ENCODE measurements at regions not wholly inside any gene's neighbourhood (a gene's known extent, or its start where the extent isn't known, plus 50 kb on each side); places are given as distances from the start of the nearest gene placed in this dataset.

DNA sequence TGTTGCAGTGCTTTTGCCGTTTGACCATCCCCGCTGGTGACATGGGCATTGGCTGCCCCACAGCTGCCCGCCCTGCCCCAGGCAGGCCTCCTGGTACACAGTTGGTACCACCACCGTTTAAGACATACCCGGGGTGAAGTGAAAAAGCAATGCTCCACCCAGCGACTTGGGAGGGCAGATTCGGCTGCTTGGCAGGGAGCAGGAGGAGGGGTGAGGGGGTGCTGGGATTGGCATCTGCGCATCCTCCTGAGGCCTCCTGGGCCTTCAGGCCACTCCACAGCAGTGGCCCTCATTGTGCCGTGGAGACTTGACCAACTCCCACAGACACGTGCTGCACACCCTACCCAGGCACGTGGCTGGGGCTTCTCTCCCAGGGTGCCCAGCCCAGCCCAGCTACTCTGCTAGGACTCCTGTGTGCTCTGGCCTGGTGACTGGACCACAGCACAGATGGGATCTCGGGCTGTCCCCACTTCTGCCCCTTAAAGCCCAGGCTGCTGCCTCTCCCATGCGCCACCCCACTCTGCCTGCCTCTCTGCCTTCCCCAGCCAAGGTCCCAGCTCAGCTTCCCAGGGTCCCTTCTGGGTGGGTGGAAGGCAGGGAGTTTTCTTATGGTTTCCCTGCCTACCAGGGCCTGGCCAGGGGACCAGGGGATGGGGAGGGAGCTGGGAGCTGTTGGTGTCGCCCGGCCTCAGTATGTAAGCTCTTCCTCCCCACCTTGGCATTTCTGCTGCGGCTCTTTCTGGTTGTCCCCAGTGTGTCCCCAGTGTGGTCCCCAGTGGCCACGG, 157.0 kb upstream of the HS6ST1 start:
- DNase-seq = no peak

DNA sequence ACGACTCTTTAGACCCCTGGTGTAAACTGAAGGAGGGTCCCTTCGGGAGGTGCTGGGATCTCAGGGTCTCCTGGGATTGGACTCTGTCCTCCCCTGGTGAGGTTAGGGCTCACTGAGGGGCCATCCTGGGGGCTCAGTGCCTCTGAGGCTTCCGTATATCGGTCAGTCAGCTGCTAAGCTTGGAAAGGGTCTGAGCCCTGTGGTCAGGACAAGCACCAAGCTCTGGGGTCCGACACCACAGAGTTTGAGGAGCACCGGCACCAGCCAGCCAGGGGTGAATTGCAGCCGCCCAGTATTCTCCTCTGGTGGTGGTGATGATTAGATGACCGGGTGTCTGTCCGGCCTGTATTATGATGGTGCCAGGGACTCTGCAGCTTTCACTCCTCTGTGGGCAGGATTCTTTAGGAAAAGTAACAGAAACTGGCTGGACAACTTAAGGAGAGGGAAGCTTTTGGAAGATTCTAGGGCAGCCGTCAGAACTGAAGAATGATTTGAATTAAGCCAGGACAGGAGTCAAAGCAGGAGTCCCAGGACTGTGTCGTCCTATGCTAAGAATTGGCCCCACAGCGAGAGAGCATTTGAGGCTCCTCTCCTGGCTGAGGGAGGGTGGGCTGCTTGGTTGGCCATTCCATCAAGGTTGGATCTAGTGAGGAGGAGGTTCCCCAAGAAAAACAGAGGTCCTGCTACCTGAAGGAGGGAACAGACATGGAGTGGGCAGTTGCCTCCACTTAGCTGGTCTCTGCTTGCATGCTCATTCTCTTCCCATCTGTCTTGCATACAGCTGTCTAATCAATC, 158.6 kb upstream of the HS6ST1 start:
- DNase-seq = no peak

DNA sequence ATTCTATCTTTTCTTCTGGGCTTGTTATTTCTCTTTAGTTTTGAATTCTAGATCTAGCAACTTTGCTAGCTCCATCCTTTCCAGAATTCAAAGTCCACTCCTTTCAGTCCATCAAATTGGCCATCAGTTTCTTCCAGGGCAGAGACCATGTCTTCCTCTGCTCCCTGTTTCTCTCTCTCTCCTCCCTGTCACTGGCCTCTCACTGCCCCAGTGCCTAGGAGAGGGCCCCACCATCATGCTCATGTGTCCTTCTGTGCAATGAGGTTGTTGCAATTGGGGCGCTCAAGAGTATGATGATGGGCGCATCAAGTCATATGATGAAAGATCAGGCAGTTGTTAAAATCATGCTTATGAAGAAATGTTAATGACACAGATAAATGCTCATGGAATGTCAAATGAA, 159.2 kb upstream of the HS6ST1 start:
- DNase-seq = no peak

DNA sequence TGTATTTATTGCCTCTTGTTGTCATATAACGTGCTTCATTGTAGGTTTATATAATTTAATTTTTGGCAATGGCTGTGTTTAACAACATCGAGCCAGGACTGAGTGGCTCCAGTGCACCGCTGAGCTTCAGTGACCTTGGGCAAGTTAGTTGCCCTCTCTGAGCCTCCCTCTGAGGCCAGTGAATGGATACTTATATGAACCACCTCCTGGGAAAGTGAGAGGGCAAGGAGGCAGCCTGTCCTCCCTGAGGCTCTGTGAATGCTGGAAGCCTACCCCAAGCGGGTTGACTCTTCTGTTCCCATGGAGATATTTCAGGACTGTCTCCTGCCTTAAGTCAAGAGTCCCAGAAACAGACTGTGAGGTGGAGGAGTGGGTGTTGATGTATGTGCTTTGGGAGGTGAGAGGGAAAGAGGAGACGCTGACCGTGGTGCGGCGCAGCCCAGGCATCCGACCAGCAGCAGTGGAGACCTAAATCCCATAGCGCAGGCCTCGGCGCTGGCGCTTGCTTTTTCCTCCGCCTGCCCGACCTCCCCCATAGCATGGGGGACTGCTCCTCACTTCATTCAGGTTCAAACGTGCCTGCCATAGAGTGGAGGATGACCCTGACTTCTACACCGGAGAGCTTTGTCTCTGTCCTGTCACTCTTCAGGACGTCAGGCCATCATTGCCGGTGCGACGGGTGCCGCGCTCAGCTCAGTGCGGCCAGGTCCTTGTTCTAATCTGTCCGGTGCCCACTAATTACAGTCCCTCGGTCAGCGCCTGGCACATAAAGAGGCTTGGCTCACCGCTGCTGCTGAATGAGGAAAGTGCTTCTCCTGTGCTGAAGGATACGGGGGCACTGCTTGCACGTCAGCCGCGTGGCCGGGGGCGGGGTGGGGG, 167.3 kb upstream of the HS6ST1 start:
- DNase-seq = no peak

DNA sequence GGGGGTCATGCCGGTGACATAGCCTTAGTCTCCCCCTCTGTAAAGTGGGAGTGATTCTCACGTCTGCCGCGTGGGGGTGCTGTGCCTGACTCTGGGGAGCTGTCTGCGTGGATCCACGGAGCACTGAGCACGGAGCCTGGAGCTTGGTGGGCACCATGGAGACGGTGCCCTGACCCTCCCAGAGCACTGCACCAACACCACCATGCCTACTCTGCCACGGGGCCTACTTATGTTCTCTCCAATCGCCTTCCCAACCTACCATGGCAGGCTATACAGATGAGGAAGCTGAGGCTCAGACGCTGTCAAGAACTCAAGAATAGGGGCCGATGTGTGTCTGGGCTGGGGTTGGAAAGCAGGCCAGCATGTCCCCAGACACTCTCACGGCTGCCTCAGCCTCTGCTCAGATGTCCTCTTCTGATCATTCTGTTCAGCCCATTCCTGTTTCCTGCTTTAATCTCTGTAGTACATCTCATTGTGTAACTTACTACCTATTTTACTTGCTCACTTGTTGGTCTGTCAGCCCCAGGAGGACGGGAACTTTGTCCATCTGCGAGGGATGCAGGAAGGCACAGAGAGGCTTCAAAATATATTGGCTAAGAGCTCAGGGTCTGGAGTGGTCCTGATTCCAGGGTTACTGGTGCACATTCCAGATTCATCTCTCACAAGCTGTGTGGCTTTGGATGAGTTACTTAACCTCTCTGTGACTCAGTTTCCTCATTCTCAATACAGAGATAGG, 168.1 kb upstream of the HS6ST1 start:
- DNase-seq = no peak

DNA sequence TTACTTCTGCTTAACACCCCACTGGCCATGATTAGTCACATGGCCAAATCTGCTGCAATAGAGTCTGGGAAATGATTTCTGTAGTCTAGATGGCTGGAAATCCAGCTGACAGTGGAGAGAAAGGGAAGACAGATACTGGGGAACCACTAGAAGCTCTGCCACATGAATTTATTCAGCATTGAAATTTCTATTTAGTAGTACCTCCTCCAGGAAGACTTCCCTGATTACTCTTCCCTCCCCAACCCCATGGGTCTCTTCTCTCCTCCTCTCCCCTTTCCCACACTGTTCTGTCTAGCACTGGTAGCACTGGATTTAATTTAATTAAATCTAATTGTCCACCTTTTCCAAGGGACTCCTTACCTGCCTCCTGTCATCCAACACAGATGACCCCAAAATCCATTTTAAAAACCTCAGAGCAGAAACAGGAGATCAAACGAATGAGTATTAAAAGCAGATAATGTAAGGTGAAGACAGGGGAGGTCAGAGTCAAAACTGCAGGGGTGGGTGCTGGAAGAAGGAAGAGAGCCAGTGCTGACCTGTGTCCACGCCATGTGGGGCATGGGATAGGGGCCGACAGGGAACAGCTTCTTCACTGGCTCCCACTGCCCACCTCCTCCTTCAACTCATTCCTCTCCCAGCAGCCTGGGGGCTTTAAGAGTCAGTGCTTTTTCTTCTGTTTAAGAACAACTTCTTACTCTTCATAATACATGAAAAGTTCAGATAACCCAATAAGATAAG, 169.2 kb upstream of the HS6ST1 start:
- DNase-seq = no peak

DNA sequence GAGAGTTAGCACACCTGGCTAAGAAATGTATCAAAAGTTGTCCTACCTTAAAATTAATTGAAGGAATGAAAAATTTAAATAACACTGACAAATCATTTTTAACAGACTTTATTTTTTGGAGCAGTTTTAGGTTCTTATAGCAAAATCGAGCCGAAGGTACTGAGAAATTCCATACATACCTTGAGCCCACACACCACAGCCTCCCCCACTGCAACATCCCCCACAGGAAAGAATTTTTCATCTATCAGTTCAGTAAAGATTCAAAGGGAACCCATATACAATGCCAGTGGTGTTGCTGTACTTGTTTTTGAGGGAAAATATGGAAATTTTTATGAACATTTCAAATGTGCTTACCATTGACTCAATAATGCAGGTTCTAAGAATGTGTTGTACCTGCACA, 169.8 kb upstream of the HS6ST1 start:
- no peak for DNase-seq

DNA sequence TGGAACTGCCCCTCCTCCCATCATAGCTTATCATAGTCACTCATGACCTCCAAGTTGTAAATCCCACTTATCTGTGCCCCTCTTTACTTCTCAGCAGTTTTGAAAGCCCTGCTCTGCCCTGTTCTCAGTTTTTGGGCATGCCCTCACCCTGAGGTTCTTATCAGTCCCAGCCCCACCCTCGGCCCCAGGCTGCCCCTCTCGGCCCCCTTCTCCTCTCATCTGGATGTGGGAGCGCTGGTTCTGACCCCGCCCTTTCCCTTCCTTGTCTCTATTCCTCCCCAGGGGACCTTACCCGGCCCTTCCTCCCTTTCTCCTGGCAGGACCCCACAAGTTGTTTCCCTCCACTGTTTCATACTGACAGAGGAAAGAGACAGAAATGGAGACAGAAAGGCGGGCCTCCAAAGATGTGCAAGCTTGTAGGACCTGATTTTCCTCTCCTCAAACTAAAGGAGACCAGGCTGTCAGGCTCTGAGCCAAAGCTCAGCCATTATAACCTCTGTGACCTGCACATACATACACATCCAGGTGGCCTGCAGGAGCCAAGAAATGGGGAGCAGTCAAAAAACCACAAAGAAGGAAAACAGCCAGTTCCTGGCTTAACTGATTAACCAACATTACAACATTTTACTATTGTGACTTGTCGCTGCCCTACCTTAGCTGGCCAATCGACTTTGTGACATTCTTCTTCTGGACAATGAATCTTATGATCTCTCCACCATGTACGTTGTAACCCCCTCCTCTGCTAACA, 171.0 kb upstream of the HS6ST1 start:
- no peak for DNase-seq

DNA sequence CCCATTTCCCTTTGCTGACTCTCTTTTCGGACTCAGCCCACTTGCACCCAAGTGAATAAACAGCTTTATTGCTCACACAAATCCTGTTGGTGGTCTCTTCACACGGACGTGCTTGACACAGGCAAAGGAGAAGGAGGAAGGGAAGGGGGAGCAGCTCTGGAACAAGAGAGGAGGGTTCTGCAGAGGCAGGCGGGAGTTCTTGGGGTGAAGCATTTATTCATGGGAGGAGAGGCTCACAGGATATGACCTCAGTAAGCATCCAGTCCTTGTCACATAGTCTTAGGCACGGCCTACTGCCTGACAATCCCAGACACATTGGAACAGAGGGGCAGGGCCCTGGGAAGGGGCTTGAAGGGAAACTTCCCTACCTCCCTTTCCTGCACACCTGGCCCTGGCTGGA, 171.7 kb upstream of the HS6ST1 start:
- DNase-seq = no peak

DNA sequence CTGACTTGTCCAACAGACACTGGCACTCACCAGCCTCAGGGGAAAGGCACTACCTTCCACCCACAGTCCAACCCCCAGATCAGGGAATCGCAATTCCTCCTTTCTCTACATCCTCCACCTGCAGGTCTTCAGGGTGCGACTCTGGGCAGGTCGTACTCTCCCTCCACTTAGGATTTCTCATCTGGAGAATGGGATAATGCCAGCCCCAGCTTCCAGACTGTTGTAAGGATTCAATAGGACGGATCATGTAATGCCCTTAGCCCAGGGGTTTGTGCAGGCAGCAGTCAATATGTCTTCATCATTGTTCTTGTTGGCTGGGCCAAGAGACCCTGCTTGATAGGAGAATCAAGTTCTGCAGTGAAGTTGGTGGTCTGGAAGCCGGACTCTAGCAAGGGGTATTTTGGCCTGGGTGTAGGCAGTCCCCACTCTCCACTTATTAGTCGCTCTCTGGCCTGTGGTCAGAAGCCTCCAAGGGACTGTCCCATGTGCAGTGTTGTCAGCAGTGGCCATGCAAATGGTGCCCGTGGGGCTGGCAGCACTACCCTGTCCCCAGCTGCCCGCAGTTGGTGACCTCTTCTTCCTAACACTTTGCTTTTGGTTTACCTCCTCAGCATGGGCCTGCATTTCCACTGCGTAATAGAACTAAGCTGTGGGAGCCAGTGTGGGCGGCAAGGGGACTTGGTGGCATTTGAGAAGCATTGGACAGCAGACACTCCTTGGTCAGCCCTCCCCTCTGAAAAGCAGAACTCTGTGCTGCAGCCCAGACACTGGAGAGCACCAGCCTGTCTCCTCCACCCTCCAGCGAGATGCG, 172.4 kb upstream of the HS6ST1 start:
- no peak for DNase-seq

DNA sequence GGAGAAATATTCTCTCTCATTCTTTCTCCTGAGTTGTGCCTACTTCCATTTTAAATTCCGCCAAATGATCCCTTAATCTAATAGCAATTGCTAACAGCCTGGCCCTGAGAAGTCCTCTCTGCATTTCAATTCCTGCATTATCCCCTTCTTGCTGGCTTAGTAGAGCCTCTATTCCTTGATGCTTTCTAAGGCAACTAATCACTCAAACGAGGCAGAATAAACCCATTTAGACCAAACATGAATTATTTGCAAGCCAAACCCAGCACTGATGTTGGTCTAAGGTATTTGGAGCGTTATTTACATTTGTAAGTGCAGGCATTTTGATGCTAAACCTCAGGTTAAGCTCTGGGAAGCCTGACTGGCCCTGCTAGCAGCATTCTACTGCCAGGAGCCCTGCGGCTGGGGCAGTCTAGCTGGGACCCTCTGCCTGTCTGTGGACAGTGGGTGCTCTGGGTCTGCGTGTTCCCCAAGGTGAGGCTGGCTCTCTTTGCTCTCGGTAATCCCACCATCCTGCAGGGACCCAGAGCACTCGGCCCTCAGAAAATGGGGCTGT, 173.1 kb upstream of the HS6ST1 start:
- no peak for DNase-seq

DNA sequence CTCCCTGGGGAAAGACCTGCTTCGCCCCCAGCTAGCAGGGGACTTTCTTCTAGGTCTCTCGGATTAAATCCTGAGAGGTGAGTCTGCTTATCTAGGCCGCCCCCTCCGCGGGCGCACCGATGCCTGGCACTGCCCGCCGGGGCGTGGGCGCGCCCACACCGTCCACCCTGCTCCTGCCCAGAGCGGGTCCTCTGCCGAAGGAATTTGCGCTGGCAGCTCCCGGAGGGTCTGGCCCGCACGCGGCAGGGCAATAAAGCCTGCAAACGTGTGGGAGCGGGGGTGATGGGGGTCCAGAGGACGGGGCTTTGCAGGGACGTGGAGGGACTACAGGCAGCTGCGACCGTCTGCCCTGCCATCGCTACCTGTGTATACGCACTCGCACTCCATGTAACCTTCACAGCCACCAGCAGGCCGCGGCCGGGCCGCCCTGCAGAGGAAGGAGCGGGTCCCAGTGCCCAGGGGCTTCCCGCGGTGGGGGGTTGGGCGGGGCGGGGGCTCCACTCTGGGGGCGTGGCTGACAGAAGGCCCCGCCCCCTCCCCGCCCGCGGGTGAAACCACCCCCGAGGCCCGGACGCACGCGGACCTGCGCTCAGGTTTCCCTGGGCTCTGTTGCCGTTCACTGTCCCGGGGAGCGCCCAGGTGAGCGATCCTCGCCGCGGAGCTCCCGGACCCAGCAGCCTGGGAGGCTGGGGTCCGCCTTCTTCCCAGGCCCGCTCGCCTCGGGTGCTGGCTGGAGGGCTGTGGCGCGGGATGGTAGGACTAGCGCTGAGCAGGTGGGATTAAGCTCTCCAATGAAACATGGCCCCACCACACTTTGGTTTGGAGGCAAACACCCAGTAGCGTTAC, 174.5 kb upstream of the HS6ST1 start:
- DNase-seq = no peak

DNA sequence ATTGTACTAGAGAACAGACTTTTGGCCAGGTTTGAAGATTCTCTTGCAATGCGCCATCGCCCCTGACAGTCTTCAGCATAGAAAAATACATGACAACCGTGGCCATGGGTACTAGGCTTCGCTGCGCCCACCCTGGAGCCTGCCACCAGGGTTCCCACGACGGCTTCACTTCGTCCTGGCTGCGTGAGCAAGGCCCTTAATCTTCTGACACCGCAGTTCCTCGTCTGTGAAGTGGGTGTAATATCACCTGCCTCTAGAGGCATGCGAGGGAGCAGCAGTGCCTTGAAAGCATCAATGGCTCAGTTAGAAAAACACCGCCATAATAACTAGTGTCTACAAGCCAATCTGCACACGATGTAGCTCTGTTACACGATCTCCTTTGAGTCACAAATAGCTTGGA, 175.2 kb upstream of the HS6ST1 start:
- DNase-seq = no peak

DNA sequence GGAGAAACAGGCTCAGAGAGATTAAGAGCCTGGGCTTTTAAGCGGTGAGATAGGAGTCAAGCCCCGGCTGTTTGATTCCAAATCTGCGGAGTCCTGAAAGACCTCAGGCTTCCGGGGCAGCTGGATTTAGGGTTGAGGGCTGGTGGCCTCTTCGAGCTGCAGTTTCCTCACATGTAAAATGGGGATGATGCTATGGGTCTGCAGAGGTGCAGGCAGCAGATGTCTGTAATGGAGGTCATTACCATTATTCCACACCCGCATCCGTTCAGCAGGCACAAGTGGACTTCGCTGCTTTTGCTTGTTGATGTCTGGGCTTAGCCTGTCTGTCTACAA, 175.6 kb upstream of the HS6ST1 start:
- no peak for DNase-seq

DNA sequence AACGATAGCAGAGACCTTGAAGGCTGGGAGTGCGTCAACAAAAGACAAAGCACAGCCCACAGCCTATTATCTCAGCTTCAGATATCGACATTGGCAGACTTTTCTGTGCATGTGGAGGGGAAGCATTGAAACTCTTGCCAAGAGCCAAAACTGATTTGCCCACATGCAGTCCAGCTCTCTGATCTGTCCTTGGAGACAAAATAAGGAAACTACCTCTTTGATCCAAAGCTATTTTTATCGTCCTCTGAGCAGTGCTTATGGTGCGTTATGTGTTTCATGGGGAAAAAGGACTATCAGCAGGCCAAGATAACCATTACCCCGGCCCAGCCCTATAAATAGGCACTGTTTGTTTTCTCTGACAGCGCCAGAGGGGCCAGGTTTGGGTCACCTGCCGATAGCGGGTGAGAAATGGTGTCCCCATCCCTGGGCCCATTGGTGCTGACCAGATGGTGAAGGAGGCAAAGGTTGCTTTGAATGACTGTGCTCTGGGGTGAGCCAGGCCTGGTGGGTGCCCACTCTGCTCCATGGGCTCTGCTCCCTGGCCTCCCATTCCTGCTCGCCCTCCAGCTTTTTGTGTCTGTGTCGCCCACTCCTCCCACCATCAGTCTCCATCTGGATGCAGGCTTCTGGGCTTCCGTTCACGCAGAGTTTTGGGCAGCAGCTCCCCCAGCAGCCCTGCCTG, 176.1 kb upstream of the HS6ST1 start:
- no peak for DNase-seq

DNA sequence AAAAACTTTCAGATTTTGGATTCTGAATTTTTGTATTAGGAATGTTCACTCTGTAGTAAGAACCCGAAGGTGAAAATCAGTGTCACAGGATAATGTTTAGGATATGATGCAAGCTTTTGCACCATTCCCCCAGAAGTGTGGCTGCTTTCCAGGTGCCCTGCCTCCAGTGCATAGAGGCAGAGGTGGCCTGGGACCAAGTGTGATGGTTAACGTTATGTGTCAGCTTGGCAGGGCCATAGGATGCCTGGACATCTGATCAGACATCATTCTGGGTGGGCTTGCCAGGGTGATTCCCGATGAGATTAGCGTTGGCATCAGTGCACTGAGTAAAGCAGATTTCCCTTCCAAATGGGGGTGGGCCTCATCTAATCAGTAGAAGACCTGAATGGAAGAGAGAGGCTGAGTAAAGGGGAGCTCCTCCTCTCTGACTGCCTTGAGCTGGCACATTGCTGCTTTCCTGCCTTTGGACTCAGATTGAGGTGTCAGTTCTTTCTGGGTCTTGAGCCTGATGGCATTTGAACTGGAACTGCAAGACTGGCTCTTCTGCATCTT, 177.4 kb upstream of the HS6ST1 start:
- no peak for DNase-seq

DNA sequence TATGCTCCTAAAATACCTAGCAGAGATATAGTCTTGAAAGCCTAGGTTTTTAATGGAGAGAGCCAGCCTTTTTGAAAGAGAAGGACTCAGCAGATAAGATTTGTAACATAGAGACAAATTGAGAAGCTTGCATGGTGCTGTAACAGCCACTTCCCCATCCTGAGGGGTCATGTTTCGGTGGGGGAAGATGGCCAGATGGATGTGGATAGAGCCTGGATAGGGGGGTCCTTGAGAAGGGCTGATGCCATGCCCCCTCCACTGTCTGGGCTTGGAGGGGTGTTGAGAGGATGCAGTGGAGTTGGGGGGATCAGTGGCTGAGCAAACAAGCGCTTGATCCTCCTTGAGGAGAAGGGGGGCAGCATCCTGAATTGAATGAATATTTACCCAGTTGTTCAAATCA, 178.0 kb upstream of the HS6ST1 start:
- DNase-seq = no peak

DNA sequence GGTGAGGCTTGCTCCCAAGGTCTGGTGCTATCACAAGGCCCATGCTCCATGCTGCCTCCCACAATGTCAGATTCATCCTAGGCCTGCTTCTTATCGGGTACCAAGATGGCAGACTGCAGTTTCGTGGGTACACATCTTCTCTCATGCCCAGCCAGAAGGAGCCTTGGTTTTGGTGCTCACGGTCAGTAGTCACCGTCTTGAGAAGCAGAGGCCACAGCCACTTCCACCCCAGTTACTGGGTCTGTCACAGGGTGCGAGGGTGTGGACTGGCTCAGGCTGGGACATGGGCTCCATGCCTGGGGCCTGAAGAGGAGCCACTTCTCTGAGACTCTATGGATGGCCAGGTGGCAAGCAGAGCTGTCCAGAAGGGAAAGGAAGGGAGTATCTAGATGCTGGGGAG, 178.8 kb upstream of the HS6ST1 start:
- DNase-seq = no peak

Data from NCI-H2107 (cell line).